GM21447 (cell line): ENCODE measurements at regions not wholly inside any gene's neighbourhood (a gene's known extent, or its start where the extent isn't known, plus 50 kb on each side); places are given as distances from the start of the nearest gene placed in this dataset.

Experiments
- ATAC-seq: cut with Tn5 transposase; IDR thresholded peaks from one replicate; pipeline ENCODE4 v1.9.1; 2021; ENCODE audit not compliant: unreplicated experiment

DNA sequence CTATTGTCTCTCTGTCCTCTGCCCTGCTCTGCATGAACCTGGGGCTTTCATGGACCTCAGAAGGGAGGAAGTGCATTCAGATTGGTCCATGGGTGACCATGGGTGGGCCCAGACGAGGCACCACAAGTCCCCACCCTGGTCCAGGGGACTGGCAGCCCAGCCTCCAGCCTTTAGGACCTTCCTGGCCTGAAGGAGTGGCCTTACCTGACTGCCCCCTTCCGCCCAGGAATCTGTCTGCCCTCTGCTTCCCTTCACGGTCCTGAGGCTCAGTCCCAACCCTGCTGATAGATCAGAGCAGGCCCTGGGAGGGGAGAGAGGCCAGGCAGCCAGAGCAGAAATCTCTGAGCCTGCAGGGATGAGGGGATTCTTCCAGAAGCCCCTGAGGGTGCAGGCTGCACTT is 455.4 kb downstream of the PCDH18 start:
- ATAC-seq: no peak

DNA sequence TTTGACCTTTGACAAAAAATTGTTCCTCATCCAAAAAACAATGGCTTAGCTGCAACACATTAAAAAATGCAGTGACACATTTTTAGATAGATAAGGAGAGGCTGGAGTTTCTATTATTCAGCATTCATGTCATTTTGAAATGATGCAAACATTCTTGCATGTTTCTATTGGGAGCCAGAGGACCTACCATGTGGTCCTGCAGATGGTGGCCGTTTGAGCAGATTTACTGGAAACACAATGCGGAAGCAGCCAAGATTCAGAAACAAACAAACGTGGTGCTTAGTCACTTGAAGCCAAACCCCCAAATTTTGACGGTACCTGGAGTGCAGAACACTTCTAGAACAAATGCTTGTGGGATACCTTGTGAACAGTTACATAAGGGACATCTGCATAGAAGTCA is 456.7 kb downstream of the PCDH18 start:
- ATAC-seq: no peak

DNA sequence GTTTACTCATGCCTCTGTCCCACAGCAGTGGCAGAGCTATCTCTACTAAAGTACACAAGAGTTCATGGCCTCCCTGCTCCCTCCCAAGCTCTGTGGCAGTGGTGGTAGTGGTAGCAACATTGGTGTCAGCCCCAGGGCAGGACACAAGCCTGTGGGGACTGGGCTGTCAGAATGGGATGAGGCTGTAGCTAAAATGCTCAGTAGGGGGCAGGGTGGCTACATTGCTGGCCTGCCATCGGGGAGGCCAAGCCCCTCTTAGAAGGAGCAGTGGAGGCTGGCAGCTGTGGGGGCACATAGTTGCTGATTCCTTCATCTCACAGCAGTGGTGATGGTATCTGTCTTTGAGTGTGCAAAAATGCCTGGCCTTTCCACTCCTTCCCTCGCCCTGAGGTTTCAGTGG is 461.7 kb downstream of the PCDH18 start:
- ATAC-seq: no peak

DNA sequence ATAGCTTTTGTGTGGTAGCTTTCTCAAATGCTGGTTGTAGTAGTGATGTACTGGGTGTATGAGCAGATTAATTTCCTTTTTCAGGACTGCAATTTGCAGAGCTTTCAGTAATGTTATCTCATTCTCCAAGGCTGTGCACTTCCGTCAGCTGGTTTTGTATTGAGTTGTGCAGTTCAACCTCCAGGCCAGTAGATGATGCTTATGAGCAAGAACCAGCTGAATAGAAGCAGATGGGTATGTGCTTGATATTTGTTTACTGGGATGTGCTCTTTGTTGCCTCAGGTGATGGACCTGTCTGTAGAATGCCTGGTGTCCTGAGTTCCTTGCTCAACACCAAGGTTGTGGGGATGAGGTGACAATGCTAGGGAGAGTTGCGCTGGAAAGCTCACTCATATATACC is 462.8 kb downstream of the PCDH18 start:
- ATAC-seq: no peak

DNA sequence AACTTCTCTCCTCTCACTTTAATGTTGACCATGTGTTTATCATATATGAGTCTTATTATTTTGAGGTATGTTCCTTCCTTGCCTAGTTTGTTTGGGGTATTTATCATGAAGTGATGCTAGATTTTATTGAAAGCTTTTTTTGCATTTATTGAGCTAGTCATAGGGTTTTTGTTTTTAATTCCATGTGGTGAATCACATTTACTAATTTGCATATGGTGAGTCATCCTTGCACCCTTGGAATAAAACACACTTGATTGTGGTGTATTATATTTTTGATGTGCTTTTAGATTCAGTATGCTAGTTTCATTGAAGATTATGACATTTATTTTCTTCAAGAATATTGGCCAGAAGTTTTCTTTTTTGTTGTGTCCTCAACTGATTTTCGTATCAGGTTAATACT is 464.6 kb downstream of the PCDH18 start:
- no peak for ATAC-seq

DNA sequence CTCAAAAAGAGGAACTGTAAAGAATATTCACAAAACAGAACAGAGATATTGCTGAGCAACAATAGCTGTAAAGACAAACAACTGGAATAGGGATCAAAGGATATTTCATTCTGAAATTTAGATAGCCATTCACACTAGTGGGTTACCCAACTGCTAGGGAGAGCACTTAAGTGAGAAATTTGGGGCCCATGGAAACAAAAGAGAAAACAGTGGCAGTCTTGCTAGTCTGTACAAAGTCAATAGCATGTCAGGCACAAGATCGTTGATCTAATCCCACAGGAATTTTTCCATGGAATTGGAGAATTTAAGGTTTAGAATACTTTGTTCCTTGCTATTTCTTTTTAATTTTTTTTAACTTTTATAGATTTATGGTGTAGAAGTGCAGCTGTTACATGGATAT is 467.0 kb downstream of the PCDH18 start:
- ATAC-seq: no peak

DNA sequence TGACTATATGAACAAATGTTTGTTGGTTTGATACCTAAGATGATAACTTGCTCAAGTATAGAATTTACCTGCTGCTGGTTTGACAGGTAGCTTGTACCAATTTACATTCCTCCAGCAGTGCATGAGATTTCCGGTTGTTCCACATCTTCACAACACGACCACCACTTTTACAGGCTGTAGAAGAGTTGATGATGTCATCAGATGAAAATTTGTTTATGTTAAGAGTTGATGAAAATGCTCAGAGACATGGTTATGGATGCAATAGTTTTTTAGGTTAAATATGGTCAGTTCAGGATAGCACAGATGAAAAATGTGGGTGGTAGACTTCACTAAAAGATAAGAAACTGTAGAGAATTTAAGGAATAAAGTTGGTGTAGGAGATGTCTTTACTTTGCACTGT is 468.3 kb downstream of the PCDH18 start:
- no peak for ATAC-seq

DNA sequence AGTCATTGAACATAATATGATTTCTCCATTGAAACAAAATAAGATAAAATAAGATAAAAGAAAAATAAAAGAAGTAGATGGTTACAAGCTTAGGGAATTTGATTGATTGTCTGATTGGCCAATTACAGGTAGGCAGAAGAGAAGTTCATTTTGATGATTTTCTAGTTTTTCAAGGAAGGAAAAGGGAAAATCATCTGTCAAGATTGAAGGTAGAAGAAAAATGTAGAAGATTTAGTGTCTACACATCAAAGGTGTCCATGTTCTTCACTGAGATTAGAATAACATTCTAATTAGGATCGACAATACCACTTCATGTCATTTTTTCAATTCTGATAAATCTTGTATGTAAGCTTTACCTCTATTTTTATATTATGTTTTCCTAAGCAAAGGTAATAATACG is 489.1 kb downstream of the PCDH18 start:
- no peak for ATAC-seq

DNA sequence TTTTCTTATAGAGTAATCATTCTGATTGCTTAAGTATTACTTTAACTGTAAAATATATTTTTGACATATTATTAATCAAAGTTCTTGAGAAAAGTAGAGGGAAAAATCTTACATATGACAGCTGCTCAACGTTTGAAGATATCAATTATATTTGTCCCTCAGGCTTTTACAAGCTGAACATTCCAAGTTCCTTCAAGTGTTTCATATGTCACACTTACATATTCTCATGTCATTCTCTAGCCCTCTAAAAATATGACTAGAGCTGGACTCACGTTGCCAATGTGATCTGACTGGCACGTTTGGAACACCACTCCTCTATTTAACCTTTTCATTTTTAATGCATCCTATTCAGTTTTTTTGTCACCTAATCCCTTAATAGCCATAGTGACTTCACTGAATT is 492.9 kb downstream of the PCDH18 start:
- no peak for ATAC-seq

DNA sequence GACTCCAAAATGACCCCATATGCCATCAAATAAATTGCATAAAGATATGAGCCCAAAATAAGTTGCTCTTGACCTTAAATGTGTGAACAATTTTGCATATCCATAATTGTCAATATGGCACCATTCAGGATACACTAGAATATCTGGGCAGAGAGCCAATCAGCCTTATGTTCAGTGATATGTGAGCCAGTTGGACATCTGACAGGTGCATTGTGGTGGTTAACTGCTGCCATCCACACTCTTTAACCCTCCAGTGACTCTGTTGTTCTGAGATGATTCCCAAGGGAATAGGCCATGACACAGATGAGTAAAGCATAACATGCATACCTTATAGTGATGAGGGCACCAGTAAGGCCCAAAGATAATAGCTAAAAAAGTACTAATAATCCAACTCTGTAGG is 500.1 kb downstream of the PCDH18 start:
- no peak for ATAC-seq

DNA sequence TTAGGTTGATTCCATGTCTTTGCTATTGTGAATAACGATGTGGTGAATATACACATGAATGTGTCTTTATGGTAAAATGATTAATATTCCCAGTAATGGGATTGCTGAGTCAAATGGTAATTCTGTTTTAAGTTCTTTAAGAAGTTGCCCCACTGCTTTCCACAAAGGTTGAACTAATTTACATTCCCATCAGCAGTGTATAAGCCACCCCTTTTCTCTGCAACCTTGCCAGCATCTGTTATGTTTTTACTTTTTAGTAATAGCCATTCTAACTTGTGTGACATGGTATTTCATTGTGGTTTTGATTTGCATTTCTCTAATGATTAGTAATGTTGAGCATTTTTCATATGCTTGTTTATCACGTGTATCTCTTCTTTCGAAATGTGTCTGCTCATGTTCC is 503.3 kb downstream of the PCDH18 start:
- no peak for ATAC-seq

DNA sequence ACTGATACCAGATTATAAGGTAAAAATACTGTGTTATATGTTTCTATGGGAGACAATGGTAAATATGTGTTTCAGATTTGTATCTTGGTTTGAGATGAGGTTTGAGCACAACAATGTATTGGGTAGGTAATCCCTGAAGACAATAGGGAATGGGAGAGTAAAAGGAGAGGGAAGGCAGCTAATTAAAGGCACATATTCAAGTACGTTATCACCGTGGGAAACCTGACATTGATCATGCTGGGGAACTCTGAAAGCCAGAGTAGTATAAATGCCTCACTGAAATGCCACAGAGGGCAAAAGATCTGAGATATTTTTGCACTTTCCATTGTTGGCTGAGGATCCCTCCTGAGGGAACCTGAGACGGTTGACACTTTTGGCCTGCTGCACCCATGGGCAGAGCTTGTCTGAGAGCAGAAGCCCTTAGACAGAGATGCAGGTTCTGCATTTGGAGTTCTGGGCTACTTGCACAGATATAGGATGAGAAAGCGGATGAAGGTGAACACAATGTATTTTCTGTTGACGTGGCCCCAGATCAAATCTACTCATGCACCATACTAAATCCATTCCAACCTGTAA is 506.7 kb downstream of the PCDH18 start:
- ATAC-seq: no peak

DNA sequence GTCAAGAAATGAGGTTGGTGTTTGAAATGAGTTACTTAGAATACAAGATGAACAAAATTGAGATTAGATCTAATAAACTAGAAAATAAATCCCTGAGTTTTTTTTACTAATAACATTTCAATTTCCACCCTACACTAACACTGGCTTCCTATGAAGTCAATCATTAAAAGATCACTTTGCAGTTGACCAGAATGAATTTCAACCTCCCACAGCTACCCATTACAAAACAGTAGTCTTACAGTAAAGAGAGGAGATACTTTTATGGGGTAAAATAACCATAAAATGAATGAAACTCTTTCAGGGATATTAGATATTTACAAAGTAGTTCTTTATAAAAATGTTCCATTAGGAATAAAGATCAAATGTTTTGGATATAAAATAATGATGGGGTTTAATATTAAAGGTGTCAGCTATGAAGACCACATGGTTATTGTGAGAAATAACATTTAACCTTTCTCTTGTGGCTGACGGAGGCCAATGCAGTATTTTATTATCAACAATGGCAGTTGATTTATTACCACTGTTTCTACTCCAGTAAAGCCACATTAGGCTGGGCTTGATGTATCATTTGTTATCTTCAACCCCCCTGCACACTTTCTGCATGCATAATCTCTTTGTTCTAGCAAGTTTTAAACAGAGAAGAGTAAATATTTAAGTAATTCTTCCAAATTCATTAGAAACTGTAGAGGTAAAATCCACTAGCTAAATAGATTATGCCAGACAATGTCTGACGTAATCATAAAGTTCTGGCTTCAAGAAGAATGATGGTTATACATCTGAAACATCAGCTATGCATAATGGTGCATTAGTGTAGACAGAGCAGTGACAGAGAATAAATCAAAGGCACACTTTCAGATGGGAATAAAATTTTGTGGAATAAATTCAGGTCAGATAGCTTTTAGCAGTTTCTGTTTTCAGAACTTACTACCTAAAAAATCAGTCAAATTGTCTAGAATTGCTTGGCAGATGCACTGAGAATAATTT is 516.6 kb downstream of the PCDH18 start:
- no peak for ATAC-seq

DNA sequence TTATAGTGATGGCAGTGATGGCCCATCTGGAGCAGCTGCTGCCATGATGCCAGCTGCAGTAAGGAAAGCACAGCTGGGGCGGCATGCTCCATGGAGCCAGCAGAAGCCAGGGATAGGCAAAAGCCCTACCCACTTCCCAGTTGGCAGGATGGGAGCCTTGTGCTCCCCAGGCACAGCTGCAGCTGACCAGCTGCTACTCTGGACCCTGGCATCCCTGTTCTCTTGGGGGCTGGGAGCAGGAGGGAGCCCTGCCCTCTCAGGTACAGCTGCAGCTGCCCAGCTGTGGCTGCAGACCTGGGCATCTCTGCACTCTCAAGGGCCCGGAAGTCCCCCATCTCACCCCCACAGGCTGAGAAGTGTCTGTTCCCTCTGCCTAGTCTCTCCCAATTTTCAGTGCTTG is 531.9 kb downstream of the PCDH18 start:
- ATAC-seq: no peak

DNA sequence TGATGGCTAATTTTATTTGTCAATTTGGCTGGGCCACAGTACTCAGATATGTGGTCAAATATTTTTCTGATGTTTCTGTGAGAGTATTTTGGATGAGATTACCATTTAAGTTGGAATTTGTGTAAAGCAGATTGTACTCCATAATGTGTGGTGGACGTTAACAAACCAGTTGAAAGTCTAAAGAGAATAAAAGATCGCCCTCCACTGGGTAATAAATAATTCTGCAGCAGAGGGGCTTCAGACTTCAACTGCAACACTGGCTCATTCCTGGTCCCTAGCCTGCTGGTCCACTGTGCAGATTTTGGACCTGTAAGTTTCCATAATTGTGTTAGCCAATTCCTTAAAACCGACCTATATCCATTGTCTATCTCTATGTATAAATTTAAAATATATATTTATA is 540.3 kb downstream of the PCDH18 start:
- ATAC-seq: no peak

DNA sequence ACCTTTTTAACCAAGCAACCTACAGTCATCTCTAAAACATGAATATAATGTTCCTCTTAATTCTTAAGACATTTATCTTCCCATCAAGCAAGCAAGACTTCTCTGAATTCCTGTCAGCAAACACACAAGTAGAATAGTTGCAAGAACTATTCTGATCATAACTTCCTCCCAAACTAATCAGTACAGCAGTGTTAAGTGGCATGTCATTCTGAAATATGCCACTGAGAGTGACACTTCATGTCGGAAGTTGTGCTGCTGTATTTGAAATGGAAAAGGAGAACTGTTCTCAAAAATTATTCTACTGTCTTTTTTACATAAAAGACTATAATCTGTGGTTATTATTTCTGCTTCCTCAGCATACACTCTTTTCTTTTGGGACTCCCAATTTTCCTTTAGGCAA is 546.6 kb downstream of the PCDH18 start:
- no peak for ATAC-seq

DNA sequence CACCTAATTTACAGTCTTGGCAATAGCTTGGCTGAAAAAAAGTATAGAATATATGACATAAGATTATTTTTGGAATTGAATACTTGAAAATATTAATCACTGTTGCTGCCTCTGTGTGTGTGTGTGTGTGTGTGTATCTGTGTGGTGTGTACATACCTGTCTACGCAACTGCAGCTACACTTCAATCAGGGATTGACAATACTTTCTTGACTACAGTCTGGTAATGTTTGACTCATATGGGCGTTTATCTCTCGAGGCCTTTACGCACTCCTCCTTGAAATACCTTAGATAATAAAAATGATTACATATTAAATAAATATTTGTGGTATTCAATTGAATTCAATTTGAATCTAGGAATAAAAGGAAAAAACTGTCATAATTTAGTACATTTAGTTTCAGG is 565.2 kb downstream of the PCDH18 start:
- no peak for ATAC-seq

DNA sequence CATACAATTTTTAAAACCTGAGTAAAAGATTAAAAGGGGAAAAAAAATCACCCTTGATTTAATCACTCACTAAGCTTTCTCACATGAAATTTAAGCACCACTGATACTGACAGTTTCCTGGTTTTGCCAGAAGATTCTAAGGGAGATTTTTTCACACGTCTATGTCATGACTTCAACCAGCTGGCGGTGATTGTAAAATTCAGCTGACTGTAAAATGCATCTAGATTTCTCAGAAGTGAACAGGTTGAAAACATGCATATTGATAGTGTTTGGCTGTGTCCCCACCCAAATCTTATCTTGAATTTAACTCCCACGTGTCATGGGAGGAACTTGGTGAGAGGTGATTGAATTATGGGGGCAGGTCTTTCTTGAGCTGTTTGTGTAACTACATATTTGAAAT is 566.8 kb downstream of the PCDH18 start:
- no peak for ATAC-seq

DNA sequence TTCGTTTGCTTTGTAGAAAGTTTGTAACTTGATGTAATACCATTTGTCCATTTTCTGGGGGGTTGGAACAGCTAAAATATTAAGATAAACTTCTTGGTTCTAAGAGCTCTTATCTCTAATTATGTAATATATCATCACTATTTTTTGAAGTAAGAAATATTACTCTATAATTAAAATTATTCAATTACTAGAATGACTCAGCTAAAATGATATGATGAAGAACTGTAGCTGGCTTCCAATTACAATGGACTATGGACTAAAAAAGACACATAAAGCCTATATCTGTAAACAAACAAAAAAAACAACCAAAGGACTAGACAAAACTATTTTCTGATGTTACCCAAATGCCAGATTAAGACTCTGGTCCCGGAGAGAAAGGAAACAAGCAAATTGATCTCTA is 569.4 kb downstream of the PCDH18 start:
- no peak for ATAC-seq

DNA sequence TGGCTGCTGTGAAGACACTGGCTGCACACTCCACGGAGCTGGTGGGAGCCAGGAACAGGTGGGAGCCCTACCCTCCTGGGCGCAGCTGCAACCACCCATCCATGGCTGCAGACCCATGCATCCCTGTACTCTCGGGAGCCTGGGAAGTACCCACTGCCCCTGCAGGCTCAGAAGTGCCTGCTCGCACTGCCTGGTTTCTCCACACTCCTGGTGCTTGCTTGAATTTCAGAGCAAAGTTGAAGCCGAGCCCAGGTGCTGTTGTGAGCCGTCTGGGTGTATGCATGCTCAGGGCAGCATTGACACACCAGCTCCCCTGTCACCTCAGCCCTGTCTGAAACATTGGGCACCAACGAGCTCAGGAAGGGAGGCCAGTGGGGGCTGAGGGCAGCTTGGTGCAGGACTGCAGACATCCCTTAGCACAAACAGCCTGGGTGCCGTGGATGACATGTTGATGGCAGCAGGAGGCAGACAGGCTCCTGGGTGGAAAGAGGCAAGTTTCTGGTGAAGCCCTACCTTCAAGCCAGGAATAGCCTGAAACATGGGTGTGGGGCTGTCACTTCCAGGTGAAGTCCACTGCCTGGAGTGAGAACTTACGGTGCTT is 585.9 kb downstream of the PCDH18 start:
- ATAC-seq: no peak

DNA sequence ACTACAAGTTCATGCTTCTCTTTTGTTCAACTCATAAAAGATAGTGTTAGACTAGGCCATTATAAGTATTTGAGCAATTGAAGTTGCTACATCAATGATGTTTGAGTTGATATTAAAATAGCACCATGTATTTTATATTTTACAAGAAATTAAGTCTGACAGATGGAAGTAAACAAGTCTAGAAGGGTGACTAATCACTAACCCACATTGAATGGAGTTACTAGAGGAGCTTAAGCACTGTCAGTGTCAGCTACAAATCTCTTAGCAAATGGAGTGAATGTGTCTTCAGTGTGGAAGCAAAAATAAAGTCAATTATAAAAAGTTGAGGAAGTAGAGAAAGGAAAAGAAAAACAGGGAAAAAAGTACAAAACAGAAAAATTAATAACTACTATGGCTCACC is 592.5 kb downstream of the PCDH18 start:
- no peak for ATAC-seq

DNA sequence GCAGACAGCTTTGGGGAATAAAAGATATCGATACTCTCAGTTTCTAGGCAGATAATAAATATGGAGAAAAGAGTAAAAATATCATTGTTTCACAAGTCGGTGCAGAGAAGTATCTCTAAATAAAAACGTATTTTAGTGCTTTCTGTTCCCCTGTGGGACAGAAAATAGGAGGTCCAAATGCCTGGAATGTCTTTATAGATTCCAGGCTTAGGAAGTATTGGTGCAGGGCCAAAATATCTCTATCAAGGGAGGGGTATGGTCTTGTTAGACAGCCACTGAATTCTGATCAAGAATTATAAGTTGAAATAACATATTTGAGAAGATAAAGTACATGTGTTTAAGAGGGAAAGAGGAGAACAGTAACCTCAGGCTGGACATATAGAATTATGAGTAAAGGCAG is 596.4 kb downstream of the PCDH18 start:
- no peak for ATAC-seq
